ENCODE measurements at regions not wholly inside any gene's neighbourhood (a gene's known extent, or its start where the extent isn't known, plus 50 kb on each side); places are given as distances from the start of the nearest gene placed in this dataset.
"Not testable (repeated sequence)": the region's sequence is repeated elsewhere in the genome, so short reads cannot be mapped to it uniquely, and the experiment has no call there.

- DNase-seq: peak; percentile 36
Measured at GRCh38 chrX:10676235-10676957, 56.0 kb upstream of the MID1 start.

GRCh38 chrX:10677490-10677889 is 57.1 kb upstream of the MID1 start:
- DNase-seq: peak; percentile 76

DNA sequence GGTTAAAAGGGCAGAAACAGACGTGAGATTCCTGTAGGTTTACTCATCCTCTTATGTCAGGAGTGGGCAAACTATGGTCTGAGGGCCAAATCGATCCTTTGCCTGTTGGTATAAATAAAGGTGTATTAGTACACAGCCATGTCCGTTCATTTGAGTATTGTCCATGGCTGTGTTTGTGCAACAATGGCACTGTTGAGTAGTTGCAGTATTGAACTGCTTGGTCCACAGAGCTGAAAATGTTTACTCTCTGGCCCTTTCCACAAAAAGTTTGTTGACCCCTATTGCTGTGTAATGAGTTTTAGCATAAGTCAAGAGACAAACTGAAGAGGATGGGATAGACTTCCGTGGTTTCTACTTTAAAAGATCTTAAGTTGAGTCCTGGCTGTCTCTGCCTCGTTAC is 59.0 kb upstream of the MID1 start:
- DNase-seq: no peak

DNA sequence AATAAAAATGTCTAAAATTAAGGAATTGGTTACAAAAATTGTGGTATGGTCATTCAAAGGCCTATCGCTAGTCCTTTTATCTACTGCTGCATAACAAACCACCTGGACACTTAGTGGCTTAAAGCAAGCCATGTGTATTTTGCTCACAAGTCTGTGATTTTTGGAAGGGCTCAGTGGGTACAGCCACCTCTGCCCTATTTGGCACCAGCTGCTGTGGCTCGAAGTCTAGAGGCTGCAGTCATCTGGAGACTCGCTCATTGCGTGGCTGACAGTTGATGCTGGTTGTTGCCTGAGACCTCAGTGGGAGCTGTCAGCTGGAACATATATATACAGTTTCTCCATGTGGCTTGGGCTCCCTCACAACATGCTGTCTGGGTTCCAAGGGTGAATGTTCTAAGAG is 60.8 kb upstream of the MID1 start:
- DNase-seq: no peak

- DNase-seq: not testable (repeated sequence)
Measured at GRCh38 chrX:10683631-10684030, 63.2 kb upstream of the MID1 start.

DNA sequence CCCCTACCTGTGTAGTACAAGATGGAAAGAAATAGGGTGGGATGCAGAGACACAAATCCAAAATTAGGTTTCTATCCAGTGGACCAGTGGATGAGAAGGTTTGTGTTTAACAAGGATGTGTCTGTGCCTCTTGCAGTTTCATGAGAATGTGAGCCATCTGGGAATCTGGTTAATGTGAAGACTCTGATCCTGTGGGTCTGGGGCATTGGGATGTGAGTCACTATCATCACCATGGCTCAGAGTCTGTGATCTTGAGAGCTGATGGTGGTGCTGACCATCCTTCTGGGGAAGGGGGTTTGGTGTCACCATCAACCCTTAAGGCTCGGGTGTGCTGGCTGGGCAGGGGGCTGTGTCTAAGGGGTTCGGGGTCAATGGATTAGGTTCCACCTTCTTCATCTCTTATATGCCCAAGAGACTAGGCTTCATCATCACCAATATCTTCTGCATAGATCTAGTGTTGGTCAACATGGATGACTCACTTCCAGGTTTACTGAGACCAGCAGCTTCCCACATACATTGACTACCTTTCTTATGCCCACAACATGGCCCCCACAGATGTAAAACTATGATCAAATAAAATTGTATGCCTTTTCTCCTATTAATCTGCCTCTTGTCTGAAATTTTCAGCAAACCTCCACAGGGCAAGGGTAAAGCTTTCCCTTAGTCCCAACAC is 65.7 kb upstream of the MID1 start:
- DNase-seq: no peak

GRCh38 chrX:10691751-10692150 is 71.4 kb upstream of the MID1 start:
- DNase-seq: not testable (repeated sequence)

DNA sequence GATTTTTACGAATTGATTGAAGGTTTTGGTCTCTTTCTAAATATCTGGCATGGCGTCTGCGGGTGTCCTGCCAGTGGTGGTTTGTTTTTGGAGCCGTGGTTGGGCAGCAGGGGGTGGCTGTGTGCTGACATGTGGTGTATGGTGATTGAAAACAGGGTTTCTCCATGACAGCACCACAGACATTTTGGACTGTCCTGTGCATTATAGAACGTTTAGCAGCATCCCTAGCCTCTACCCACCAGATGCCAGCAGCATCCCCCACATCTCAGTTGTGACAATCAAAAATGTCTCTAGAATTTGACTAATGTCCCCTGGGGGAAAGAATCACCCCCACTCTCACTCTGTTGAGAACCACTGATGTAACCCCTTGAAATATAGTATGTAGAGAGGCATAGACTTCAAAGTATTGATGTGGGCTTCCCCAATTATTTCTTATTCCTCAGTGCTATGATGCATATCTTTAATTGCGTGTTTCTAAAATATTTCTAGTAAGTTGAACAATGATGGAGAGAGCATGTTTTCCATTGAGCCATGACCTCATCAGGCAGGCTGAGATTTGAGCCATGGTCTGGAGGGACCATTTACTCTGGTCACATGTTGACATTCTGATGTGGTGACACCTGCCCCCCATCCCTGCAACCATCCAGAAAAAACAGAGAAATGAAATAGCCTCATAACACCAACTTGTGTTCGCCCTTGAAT is 77.4 kb upstream of the MID1 start:
- DNase-seq: no peak

DNA sequence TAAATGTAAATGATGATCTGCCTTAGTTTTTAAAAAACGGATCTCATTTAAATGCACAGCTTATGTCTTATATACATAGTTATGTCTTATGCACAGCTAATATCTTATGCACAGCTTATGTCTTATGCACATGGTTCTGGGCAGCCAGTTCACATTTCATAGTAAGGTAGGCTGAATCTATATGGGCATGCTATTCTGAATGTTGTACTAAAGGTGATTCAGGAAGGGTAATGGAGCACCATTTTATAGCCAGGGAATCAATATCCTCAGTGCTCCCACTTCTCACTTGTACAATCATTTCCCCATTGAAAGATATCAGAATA is 77.9 kb upstream of the MID1 start:
- no peak for DNase-seq

DNA sequence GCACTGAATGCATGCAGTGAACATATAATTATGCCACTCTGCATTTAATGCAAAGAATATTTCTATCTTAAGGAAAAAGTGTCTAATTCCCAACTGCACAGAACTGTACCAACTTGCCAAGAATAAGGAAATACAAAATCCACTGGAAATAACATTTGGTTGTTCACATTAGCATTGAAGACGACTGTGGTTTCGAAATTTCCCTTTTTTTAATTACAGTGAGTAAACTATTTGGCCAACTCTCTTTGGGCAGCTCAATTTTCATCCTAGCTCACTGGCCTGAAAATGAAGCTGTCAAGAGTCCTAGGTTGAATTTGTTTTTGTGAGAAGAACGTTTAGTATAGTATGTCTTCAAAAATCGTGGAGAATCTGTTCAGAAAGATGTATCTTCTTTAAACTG is 81.6 kb upstream of the MID1 start:
- no peak for DNase-seq

- DNase-seq: not testable (repeated sequence)
Measured at GRCh38 chrX:10706342-10706741, 86.0 kb upstream of the MID1 start.

- DNase-seq: no peak
Measured at GRCh38 chrX:10707773-10708172, 87.4 kb upstream of the MID1 start.

DNA sequence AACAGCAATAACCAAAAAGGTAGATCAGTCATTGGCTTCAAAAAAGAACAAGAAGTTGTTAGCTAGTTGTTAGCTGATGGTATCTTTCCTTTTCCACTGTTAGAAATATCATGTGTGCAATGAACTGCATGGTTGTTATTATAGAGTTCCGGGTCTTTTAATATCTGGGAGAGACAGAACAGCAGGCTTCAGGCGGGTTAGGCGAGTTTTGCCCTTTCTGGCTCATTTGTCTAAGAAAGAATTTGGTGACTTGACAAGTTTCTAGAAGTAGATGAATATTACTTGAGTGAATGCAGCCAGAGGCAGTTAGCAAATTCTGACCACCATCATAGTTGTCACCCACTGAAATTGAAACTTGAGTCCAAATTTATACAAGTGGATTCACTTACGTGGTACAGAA is 88.9 kb upstream of the MID1 start:
- no peak for DNase-seq

- DNase-seq: no peak
Measured at GRCh38 chrX:10714531-10714930, 94.1 kb upstream of the MID1 start.

DNA sequence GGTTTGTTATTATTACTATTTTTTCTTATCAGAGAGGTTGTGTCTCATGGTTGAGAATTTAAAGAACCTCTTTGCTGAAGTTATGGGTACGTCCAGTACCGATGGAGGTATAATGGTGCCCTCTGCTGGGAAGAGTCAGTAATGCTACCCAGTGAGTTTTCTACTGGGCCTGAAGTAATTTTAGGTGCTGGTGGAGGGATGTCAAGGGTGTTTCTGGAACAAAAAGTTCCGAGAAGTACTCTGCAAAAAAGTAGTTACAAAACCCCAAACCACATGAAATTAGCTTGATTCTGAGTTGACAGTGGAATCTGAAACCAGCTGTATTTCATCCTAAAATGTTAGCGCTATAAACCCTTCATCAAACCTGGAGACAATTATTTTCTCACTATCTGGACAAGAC is 102.5 kb upstream of the MID1 start:
- DNase-seq: peak; percentile 25

DNA sequence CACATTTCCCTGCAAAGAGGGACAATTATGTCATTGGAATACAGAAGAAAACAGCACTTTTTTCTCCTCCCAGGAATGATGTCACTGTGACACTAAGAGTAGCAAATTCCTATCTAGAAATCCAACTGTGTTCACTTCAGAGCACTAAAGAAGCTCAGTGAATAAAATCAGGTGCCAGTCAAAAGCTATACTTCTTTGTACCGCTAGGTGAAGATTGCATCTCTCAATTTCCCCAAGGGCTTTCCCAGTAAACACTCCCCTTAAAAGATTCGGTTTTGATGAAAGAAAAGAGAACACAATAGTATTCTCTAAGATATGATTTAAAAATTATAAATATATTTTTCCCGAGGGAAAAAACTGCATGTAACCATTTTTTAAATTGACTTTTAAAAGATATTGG is 104.7 kb upstream of the MID1 start:
- DNase-seq: peak; percentile 4

DNA sequence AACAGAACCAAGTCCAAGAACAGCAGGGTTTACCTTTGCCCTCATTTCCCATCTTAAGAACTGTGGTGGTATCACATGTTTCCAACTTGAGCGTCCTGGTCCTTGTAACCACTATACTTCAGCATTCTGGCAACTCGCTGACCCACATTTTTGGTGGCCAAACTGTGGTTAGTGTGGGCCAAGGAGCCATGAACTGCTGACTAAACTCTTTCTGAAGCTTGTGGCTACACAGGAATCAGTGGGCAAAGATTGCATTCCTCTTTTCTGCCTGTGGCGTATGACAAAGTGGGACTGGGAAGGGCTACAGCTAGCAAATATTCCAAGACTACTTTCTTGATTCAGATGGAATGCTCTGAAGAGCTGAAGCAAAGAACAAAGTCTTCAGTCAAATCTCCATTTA is 106.3 kb upstream of the MID1 start:
- DNase-seq: no peak

DNA sequence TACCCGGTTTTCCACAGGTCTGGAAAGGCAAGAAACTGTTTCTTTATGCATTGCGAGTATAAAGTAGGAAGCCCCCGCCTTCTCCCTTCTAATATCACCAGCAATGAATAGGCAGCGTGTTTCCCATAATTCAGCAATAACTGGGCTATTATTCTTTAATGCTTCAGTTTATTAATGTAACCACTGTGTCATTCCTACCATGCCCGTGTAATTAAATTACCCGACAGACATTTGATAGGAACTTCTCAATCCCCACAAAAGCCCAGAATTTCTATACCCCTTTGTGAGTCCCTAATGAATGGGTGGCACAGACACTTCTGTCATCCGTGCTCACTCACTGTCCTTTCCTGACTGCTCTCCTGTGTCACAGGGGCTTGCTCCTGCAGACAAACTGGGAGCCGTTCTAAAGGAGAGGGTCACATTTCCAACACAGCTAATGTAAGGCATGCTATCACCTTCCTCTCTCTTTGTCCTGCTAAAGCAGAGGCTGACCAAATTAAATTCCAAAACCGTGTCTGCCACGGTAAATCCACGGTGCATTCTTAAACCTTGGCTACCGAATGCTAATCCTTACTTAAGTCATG is 108.5 kb upstream of the MID1 start:
- no peak for DNase-seq

DNA sequence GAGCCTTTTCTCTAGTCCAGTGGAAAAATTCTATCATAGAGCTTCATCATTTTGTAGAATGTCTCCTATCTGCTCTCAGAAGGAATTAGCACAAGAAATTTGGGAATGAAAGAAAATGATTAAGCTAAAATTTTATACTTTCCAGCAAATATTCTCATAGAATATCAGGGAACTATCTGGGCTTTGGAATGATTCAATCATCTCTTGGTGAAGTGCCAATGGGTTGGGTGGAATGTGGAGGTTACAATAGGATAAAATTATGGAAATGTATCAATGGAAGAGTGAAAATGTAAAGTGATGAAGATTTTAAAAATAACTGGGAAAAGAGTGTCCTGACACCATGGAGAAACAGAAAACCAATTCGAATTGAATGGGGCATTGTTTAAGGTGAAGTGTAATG is 119.0 kb upstream of the MID1 start:
- DNase-seq: no peak

DNA sequence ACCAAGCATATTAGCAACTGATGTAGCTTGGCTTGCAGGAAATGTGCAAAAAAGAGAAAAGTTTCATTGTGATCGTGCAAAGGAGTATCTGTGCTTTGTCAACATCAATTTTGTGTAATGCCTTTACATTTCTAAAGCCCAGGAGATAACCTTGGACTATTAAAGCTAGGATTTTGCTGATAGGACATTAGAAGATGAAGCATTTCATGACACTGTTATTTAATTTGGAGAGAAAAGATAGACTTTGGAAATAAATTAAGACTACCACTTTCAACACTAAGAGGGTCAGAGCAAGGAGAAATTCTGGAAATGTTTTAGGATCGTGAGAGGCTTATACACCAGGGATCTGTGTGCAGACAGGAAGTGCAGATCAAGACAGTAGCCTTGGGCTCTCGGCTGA is 120.6 kb upstream of the MID1 start:
- no peak for DNase-seq

DNA sequence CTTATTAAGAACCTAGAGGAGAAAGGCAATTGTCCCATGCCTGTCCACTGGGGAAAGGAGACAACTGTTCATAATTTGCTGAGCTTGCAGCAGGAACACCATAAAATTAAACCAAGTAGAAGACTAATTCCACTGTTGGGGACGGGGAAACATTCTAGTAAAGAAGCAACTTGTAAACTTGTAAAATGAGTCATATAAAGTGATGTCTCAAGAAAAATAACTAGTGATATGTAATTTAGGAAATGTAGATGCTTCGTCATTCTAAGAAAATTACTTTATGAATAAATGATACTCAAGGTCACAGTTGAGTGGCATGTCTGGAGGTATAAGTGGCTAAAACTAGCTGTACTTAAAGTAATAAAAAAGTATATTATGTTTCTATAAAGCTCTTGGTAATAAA is 121.2 kb upstream of the MID1 start:
- DNase-seq: no peak

GRCh38 chrX:10743476-10743875 is 123.1 kb upstream of the MID1 start:
- DNase-seq: no peak

GRCh38 chrX:10744007-10744406 is 123.6 kb upstream of the MID1 start:
- no peak for DNase-seq

DNA sequence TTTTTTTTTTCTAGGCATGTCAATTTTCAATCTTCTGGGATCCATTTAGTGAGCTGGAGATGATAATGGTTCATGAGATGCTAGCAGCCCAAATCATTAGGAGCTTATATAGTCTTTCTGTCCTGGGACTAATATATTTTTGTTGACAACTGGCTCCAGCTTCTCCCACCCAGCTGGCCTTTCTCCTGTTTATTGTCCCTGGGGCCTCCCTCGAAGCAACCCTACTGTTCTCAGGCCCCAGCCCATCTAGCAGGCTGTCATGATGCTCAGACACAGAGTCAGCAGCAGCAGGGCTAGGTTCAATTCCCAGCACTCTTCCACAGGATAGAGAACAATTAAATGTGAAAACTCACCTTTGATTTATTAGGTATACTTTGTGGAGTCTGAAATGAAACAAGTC is 127.6 kb upstream of the MID1 start:
- peak; percentile 2 for DNase-seq

Measured in NCI-H2171 treated with DMSO at 0.1 percent for 48 hours (cell line).